ENCODE measurements at regions not wholly inside any gene's neighbourhood (a gene's known extent, or its start where the extent isn't known, plus 50 kb on each side); places are given as distances from the start of the nearest gene placed in this dataset.

DNA sequence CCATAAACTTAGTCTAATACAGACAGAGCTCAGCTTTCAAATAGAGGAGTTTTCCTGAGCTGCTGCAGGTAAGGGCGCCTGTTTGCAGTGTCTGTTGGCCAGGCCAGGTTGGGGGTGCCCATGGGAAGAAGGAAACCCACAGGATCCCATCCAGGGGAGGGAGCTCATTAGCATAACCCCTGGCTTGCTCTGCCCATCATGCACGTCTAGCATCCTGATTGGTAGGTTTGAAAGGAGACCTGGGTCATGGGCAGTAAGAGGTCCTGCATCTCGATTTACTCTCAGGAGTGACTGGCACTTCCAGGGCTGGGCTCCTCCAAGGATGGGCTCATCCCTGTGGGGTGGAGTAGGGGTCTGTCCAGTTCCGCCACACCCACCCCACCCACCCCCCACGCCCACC is 103.7 kb upstream of the CLDN14 start:
- no TSS peak for BruUV-seq (replicated peaks)
- H3K27me3 ChIP-seq (ENCODE audit: low read length), result no peaks in the 10 kb centered on the region
- ChIA-PET POLR2A (ENCODE audit: unreplicated experiment) (no interaction called here), CTCF (no interaction called here)
- no peak overlapping the region for H3K9ac ChIP-seq (ENCODE audit: low read length)
- no peak overlapping the region for H2AFZ ChIP-seq (ENCODE audit: low read length)
- H3F3A ChIP-seq (ENCODE audit: low read length, unreplicated experiment), result no peaks in the 10 kb centered on the region
- H4K20me1 ChIP-seq (ENCODE audit: low read length), result no peaks in the 10 kb centered on the region
- H3K4me2 ChIP-seq (ENCODE audit: low read length), result no peak overlapping the region
- H3K79me2 ChIP-seq (ENCODE audit: low read length), result no peaks in the 10 kb centered on the region
- H3K9me3 ChIP-seq (ENCODE audit: low read length), result no peaks in the 10 kb centered on the region
- intact Hi-C loops (cut with micrococcal nuclease), result loop anchor here (10.0 kb wide), 1 partner anchor 51 kb away; no protein-coding TSS in a partner anchor
- TF ChIP-seq, protein P1, sequence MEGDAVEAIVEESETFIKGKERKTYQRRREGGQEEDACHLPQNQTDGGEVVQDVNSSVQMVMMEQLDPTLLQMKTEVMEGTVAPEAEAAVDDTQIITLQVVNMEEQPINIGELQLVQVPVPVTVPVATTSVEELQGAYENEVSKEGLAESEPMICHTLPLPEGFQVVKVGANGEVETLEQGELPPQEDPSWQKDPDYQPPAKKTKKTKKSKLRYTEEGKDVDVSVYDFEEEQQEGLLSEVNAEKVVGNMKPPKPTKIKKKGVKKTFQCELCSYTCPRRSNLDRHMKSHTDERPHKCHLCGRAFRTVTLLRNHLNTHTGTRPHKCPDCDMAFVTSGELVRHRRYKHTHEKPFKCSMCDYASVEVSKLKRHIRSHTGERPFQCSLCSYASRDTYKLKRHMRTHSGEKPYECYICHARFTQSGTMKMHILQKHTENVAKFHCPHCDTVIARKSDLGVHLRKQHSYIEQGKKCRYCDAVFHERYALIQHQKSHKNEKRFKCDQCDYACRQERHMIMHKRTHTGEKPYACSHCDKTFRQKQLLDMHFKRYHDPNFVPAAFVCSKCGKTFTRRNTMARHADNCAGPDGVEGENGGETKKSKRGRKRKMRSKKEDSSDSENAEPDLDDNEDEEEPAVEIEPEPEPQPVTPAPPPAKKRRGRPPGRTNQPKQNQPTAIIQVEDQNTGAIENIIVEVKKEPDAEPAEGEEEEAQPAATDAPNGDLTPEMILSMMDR (conservative IDR thresholded peaks at IDR 0.05; ENCODE audit: low read depth, low read length), result no peak
- TF ChIP-seq EZH2 (IDR thresholded peaks at IDR 0.05; ENCODE audit: low read length, unreplicated experiment) (no peak), EZH2phosphoT487 (IDR thresholded peaks at IDR 0.05; ENCODE audit: borderline replicate concordance, low read length) (no peak)
- H3K4me1 ChIP-seq (ENCODE audit: insufficient read depth, low read length), result peaks cover 11% of the 10 kb centered on the region
- no peaks in the 10 kb centered on the region for H3K9me2 ChIP-seq (replicated peaks; ENCODE audit: low read length)
- DNase-seq (no peak), ATAC-seq (no peak)
- no peak overlapping the region for H3K4me3 ChIP-seq (ENCODE audit: low read length)
- no peak overlapping the region for H3K27ac ChIP-seq (ENCODE audit: low read length)
- no peaks in the 10 kb centered on the region for H3K36me3 ChIP-seq (ENCODE audit: low read depth, low read length)

GRCh38 chr21:36584980-36585940 is 105.3 kb upstream of the CLDN14 start:
- Histone ChIP-seq H3K4me2 (ENCODE audit: low read length) (no peak overlapping the region), H3K79me2 (ENCODE audit: low read length) (no peaks in the 10 kb centered on the region), H3F3A (ENCODE audit: low read length, unreplicated experiment) (no peaks in the 10 kb centered on the region), H3K9ac (ENCODE audit: low read length) (no peak overlapping the region), H2AFZ (ENCODE audit: low read length) (no peak overlapping the region), H3K9me2 (replicated peaks; ENCODE audit: low read length) (no peaks in the 10 kb centered on the region), H3K36me3 (ENCODE audit: low read depth, low read length) (no peaks in the 10 kb centered on the region), H3K27me3 (ENCODE audit: low read length) (no peaks in the 10 kb centered on the region), H3K27ac (ENCODE audit: low read length) (no peak overlapping the region), H3K9me3 (ENCODE audit: low read length) (no peaks in the 10 kb centered on the region), H3K4me1 (ENCODE audit: insufficient read depth, low read length) (peaks cover 18% of the 10 kb centered on the region), H3K4me3 (ENCODE audit: low read length) (no peak overlapping the region), H4K20me1 (ENCODE audit: low read length) (no peaks in the 10 kb centered on the region)
- ATAC-seq, result no peak
- TF ChIP-seq EZH2 (IDR thresholded peaks at IDR 0.05; ENCODE audit: low read length, unreplicated experiment) (no peak), EZH2phosphoT487 (IDR thresholded peaks at IDR 0.05; ENCODE audit: borderline replicate concordance, low read length) (no peak)
- TF ChIP-seq, protein P1 (conservative IDR thresholded peaks at IDR 0.05; ENCODE audit: low read depth, low read length), result peak; percentile 73
- peak; percentile 57 for DNase-seq
- CTCF ChIA-PET, result no interaction called here
- intact Hi-C loops (cut with micrococcal nuclease), result loop anchor here (10.0 kb wide), 1 partner anchor 50 kb away; no protein-coding TSS in a partner anchor
- BruUV-seq (replicated peaks), result no TSS peak
- POLR2A ChIA-PET (ENCODE audit: unreplicated experiment), result no interaction called here
